Breast epithelium (tissue), 3 donors: ENCODE measurements at regions not wholly inside any gene's neighbourhood (a gene's known extent, or its start where the extent isn't known, plus 50 kb on each side); places are given as distances from the start of the nearest gene placed in this dataset.

Experiments
- POLR2A ChIP-seq: fragments of 450-650 bp; IDR thresholded peaks from one replicate; pipeline ENCODE4 v1.6.1; 2016; ENCODE audit warnings: antibody characterized with exemption, mild to moderate bottlenecking, moderate library complexity
- TF ChIP-seq, protein P1 (sequence below), 3 donors: fragments of 450-650 bp; IDR thresholded peaks; one replicate each; pipeline ENCODE4 v1.5.1; 2016 to 2017; ENCODE audit warnings: antibody characterized with exemption in 3 of 3, mild to moderate bottlenecking in 3 of 3, moderate library complexity in 3 of 3

DNA sequence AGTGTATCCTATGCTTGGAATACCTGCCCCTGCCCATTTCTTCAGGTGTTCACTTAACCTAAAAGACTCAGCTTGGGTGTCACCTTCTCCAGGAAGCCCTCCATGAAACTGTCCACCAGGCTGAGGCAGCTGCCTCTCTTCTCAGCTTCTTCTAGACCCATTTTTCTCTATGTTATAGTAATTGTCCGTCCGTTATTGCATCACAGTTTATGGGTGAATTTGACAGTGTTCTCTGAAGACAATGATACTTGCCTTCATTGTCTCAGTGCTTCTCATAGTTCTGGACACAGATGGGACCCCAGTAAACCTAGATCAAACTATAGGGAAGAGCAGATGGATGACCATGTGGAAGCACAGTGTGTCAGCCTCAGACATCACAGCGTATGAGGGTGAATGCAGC, 238.0 kb upstream of the MOCS1 start:
- TF ChIP-seq, protein P1, sequence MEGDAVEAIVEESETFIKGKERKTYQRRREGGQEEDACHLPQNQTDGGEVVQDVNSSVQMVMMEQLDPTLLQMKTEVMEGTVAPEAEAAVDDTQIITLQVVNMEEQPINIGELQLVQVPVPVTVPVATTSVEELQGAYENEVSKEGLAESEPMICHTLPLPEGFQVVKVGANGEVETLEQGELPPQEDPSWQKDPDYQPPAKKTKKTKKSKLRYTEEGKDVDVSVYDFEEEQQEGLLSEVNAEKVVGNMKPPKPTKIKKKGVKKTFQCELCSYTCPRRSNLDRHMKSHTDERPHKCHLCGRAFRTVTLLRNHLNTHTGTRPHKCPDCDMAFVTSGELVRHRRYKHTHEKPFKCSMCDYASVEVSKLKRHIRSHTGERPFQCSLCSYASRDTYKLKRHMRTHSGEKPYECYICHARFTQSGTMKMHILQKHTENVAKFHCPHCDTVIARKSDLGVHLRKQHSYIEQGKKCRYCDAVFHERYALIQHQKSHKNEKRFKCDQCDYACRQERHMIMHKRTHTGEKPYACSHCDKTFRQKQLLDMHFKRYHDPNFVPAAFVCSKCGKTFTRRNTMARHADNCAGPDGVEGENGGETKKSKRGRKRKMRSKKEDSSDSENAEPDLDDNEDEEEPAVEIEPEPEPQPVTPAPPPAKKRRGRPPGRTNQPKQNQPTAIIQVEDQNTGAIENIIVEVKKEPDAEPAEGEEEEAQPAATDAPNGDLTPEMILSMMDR (IDR thresholded peaks at IDR 0.05): no peak
- TF ChIP-seq POLR2A: no peak
